HL-60 (cell line): ENCODE measurements at regions not wholly inside any gene's neighbourhood (a gene's known extent, or its start where the extent isn't known, plus 50 kb on each side); places are given as distances from the start of the nearest gene placed in this dataset.

Experiments
- DNase-seq, 2 experiments: peaks; one replicate each; pipeline ENCODE4 v3.0.0-alpha.2; 2010 to 2020; ENCODE audit warnings: low read depth in 1 of 2, low spot score in 1 of 2
- H3K27ac ChIP-seq: fragments of 250-450 bp; sonication (Bioruptor Pico); replicated peaks from 2 replicates; pipeline ENCODE4 v1.5.1; 2020; ENCODE audit warnings: mild to moderate bottlenecking, moderate library complexity
- H3K27me3 ChIP-seq: fragments of 250-450 bp; sonication (Bioruptor Pico); 2 replicates; pipeline ENCODE4 v1.5.1; 2021; ENCODE audit warnings: mild to moderate bottlenecking, moderate library complexity; ENCODE audit not compliant: insufficient read depth, poor library complexity, severe bottlenecking
- H3K4me3 ChIP-seq: replicated peaks from 2 replicates; pipeline ENCODE4 v1.5.1; 2011; ENCODE audit warnings: mild to moderate bottlenecking, control low read depth, low read length; ENCODE audit not compliant: insufficient read depth
- CTCF ChIP-seq: IDR thresholded peaks from one replicate; pipeline ENCODE4 v1.5.1; 2011; ENCODE audit warnings: low read length, control low read depth, inconsistent platforms; ENCODE audit not compliant: insufficient read depth
- GABPA ChIP-seq: IDR thresholded peaks from 2 replicates; pipeline ENCODE4 v1.6.1; 2012; ENCODE audit warnings: low read depth
- POLR2AphosphoS5 ChIP-seq: IDR thresholded peaks from 2 replicates; pipeline ENCODE4 v1.6.1; 2012; ENCODE audit warnings: low read depth
- SPI1 ChIP-seq: IDR thresholded peaks from 2 replicates; pipeline ENCODE4 v1.6.1; 2012; ENCODE audit warnings: low read depth, mild to moderate bottlenecking, borderline replicate concordance
- TF ChIP-seq, protein P1 (sequence below): IDR thresholded peaks from 2 replicates; pipeline ENCODE4 v1.6.1; 2012; ENCODE audit warnings: low read depth; ENCODE audit not compliant: insufficient replicate concordance

DNA sequence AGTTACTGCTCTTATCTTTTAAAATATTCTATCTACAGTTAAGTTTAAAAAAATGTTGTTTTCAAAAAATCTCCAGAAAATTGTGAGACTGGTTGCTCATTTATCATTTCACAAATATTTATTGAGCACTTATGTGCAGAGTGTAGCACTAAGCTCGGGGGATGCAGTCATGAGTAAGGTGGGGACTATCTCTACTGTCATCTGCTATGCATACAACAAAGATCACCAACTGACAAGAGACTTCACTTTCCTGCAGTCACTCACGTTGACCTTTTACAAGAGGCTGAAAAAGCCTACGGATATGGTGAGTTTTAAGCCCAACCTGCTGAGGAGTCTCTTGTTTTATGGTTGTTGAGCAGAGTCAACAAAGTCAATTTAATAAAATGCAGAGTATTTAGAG, 392.5 kb downstream of the KLF12 start:
- no peak overlapping the region for H3K27ac ChIP-seq
- TF ChIP-seq SPI1 = no peak
- TF ChIP-seq, protein P1, sequence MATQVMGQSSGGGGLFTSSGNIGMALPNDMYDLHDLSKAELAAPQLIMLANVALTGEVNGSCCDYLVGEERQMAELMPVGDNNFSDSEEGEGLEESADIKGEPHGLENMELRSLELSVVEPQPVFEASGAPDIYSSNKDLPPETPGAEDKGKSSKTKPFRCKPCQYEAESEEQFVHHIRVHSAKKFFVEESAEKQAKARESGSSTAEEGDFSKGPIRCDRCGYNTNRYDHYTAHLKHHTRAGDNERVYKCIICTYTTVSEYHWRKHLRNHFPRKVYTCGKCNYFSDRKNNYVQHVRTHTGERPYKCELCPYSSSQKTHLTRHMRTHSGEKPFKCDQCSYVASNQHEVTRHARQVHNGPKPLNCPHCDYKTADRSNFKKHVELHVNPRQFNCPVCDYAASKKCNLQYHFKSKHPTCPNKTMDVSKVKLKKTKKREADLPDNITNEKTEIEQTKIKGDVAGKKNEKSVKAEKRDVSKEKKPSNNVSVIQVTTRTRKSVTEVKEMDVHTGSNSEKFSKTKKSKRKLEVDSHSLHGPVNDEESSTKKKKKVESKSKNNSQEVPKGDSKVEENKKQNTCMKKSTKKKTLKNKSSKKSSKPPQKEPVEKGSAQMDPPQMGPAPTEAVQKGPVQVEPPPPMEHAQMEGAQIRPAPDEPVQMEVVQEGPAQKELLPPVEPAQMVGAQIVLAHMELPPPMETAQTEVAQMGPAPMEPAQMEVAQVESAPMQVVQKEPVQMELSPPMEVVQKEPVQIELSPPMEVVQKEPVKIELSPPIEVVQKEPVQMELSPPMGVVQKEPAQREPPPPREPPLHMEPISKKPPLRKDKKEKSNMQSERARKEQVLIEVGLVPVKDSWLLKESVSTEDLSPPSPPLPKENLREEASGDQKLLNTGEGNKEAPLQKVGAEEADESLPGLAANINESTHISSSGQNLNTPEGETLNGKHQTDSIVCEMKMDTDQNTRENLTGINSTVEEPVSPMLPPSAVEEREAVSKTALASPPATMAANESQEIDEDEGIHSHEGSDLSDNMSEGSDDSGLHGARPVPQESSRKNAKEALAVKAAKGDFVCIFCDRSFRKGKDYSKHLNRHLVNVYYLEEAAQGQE = no peak
- TF ChIP-seq GABPA = no peak
- TF ChIP-seq POLR2AphosphoS5 = no peak
- TF ChIP-seq CTCF = no peak
- H3K27me3 ChIP-seq = peaks cover 2% of the 10 kb centered on the region
- H3K4me3 ChIP-seq = no peak overlapping the region
- no peak for DNase-seq

GRCh38 chr13:73741111-73741510, 393.1 kb downstream of the KLF12 start:
- no peak overlapping the region for H3K4me3 ChIP-seq
- H3K27me3 ChIP-seq = peaks cover 2% of the 10 kb centered on the region
- no peak for TF ChIP-seq CTCF
- TF ChIP-seq SPI1 = no peak
- TF ChIP-seq POLR2AphosphoS5 = no peak
- no peak for TF ChIP-seq GABPA
- TF ChIP-seq, protein P1 = no peak
- no peak for DNase-seq
- no peak overlapping the region for H3K27ac ChIP-seq

GRCh38 chr13:73740666-73741065, 393.5 kb downstream of the KLF12 start:
- no peak for DNase-seq
- H3K4me3 ChIP-seq = no peak overlapping the region
- H3K27me3 ChIP-seq = peaks cover under 1% of the 10 kb centered on the region
- TF ChIP-seq SPI1 (no peak), CTCF (no peak), POLR2AphosphoS5 (no peak), GABPA (no peak)
- TF ChIP-seq, protein P1 = no peak
- no peak overlapping the region for H3K27ac ChIP-seq
